ENCODE measurements at regions not wholly inside any gene's neighbourhood (a gene's known extent, or its start where the extent isn't known, plus 50 kb on each side); places are given as distances from the start of the nearest gene placed in this dataset.
"Not testable (repeated sequence)": the region's sequence is repeated elsewhere in the genome, so short reads cannot be mapped to it uniquely, and the experiment has no call there.

- no peak for TF ChIP-seq CTCF (IDR thresholded peaks at IDR 0.05; ENCODE audit: extremely low read depth, missing control alignments)
- DNase-seq (ENCODE audit: low spot score): no peak
Observed at GRCh38 chr3:150346981-150347863, 60.9 kb upstream of the TSC22D2 start.

- TF ChIP-seq CTCF (IDR thresholded peaks at IDR 0.05; ENCODE audit: extremely low read depth, missing control alignments): no peak
- DNase-seq (ENCODE audit: low spot score): no peak
Observed at GRCh38 chr3:150346266-150346665, 61.8 kb upstream of the TSC22D2 start.

- no peak for DNase-seq (ENCODE audit: low spot score)
- no peak for TF ChIP-seq CTCF (IDR thresholded peaks at IDR 0.05; ENCODE audit: extremely low read depth, missing control alignments)
Observed at GRCh38 chr3:150345021-150345538, 63.0 kb upstream of the TSC22D2 start.

- TF ChIP-seq CTCF (IDR thresholded peaks at IDR 0.05; ENCODE audit: extremely low read depth, missing control alignments): no peak
- no peak for DNase-seq (ENCODE audit: low spot score)
Observed at GRCh38 chr3:150344079-150344759, 63.9 kb upstream of the TSC22D2 start.

- DNase-seq (ENCODE audit: low spot score): no peak
- no peak for TF ChIP-seq CTCF (IDR thresholded peaks at IDR 0.05; ENCODE audit: extremely low read depth, missing control alignments)
Observed at GRCh38 chr3:150342896-150343467, 65.1 kb upstream of the TSC22D2 start.

- DNase-seq (ENCODE audit: low spot score): no peak
- no peak for TF ChIP-seq CTCF (IDR thresholded peaks at IDR 0.05; ENCODE audit: extremely low read depth, missing control alignments)
Observed at GRCh38 chr3:150341891-150342290, 66.2 kb upstream of the TSC22D2 start.

GRCh38 chr3:150336363-150336762 is 71.7 kb upstream of the TSC22D2 start:
- not testable (repeated sequence) for DNase-seq (ENCODE audit: low spot score)

Data from GM20000 (cell line).